GM19238 (cell line): ENCODE measurements at regions not wholly inside any gene's neighbourhood (a gene's known extent, or its start where the extent isn't known, plus 50 kb on each side); places are given as distances from the start of the nearest gene placed in this dataset.

ENCODE experiments used
- DNase-seq: peaks from one replicate; pipeline ENCODE4 v3.0.0; 2011; ENCODE audit warnings: low spot score; ENCODE audit not compliant: insufficient read length

DNA sequence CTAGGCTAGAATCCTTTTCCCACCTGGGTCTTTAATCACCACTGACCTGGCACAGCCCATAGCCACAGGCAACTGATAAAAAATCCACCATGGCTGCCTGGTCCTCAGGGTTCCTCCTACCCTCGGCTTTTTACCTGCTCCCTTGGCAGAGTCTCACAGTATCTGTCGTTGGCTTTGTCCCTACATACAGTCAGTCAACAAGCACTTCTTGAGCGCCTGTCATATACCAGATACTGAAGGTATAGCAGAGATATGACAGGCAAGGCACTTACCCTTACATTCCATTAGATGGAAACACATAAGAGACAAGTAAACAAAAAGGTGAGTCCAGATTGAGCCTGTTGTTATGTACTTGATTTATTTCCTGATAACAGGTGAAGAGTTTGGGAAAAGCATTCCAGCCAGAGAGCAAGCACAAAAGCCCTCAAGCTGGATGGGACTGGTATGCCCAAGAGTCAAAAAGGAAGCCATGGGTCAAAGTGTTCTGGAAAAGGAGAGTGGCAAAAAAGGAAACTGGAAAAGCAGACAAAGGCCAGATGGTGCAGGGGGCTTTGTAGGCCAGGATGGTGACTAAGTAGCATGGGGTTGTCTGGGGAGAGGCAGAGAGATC lies 247.0 kb downstream of the CHD9NB start:
- no peak for DNase-seq

DNA sequence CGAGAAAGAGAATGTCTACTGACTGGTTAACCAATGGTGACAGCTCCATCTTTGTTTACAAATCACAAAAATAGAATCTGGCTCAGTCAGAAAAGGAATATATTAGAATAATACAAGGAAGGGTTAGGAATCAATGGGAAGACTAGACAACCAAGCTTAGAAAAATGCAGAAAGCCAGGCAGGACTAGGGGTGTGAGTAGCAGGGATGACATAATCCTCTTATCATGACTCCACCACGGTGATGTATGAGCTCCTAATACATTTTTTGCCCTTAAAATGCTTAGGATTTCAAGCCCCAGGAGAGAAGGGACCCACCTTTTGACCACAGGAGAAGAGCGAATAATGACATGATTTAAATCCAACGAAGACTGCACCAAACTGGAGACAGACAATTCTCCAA lies 252.3 kb downstream of the CHD9NB start:
- no peak for DNase-seq

DNA sequence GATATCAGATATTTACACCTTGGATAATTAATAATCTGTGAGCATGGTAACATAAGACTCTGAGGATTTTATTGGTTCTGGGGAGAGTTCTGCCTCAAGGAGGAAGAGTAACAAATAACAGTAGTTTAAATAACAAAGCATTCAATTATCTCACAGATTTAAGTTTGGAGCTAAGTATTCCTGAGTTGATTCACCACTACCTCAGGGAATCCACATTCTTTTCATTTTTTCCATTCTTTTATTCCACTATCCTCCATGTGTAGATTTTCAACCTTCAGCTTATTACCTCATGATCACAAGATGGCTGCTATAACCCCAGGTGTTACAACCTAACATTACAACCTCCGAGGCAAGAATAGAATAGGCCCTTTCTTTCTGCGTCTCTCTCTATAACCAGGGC lies 252.2 kb upstream of the TOX3 start:
- no peak for DNase-seq

DNA sequence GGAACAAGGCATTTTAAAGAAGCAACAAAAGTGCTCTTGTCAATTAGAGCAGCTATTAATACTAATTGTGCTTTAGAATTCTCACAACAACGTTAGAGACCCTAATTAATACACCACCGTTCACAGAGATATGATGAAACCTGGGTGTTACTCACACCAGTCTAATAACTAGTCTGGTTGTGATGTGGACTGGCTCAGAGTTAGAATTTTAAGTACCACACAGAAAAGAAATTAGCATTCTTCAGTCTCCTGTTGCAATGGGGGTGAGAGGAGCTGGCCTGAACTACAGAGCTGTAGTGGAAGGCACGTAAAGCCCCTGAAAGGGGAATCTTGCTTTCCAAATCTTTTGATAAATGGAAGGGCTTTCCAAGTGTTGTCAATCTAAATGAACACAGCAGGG lies 240.8 kb upstream of the TOX3 start:
- no peak for DNase-seq

DNA sequence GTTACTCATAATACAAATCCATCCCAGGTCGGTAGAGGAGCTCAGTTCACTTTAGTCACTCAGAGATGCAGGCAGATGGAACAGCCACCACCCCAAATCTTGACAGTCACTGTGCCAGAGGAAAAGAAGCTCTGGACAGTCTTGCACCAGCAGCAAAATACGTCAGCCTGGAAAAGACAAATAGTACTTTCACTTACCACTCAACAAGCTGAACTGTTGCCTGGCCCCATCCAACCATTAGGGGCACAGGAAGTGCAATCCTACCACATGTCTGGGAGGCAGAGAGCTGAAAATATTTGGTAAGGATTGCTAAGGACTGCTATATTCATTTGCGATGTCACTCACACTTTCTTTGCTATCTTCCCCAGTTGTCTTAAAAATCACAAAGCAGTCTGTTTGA lies 239.1 kb upstream of the TOX3 start:
- no peak for DNase-seq

DNA sequence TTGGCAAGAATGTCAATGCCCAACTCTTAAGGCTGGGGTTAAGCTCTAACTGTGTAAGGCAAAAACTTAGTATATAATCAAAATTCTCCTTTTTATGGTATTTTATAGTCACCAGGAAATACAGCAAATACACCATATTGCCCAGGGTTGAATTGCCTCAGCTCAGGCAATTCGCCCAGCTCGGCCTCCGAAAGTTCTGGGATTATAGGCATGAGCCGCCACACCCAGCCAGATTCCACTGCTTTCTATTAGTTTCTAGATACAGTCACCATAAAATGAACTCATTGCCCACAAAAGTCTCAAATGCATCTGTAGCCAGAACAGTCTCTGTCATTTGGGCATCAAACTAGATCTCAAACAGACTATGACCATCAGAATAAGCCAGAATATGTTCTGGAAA lies 238.7 kb upstream of the TOX3 start:
- no peak for DNase-seq

DNA sequence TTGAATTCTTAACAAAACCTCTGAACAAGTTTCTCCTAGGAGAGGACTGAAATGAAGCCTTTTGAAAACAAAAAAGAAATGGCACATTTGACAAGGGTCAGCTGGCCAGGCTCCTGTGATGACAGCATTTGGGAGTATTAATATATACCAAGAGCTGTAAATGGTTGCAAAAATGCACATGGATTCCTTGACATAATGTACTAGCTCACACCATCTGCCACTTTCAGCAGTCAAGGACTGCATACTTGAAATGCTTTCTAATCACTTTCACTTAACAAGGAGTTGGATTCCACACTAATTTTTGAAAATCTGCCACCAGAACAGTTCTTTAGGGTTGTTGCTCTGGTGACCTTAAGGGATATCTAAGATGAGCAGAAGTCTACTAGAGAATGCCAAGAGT lies 236.7 kb upstream of the TOX3 start:
- no peak for DNase-seq

DNA sequence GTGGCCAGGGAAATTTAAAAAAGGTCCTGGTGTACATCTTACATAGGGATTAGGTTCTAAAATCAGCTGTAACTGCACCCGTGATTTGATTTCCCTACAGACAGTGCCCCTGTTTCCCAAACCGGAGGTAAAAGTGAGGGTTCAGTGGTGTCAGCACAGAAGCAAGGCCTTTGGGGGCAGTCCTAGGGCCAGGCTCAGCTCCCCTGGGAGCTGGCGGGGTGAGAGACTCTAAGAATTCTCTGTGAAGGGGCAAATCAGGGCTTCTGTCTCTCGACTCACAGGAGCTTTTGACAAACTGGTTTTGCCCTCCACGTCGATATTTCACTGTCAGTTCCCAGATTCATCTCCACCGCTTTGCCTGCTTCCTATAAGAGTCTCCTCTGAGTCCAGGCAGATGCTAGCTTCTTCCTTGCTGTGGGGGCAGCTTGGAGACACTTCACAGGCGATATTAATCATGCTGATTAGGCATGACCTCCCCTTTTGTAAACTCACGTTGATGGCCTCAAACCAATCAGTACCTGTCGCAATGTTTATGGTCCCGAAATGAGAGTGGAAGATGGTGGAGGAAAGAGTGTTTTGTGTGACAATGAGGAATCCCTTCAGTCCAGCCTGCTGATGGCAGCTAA lies 234.2 kb upstream of the TOX3 start:
- DNase-seq = no peak

DNA sequence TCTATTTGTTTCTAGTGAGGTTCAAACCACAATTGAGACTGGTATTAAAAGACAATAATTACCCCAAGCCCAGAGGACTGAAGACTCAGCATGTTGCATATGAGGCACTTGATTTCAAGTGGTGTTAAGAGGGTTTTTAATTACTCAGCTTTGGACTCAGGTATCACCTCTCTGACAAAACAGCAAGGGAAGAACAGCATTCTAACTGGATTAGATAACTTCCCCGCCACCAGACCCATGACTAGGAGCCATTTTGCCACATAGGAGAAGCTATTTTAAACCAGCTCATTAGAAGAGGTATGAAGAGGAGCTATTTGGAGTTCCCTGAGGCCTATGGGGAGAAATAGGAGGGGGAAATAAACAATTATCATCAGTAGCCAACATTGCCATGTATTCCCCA lies 226.1 kb upstream of the TOX3 start:
- no peak for DNase-seq

DNA sequence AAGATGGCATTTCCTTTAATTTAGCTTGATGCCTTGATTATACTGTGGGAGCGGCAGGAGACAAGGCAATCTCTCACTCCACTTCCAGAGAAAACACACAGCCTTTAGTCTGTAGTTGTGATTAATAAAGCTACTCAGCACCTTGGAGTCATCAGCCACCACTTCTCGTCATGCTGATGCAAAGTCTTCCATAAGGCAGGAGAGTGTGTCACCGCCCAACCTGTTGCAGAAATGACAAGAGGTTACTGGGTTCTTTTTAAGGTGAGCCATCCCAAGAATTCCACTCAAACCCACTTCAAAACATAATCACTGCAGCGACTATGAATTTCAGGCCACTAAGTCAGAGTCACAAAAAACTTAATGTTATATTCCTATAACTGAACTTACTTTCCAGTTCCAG lies 223.9 kb upstream of the TOX3 start:
- no peak for DNase-seq

DNA sequence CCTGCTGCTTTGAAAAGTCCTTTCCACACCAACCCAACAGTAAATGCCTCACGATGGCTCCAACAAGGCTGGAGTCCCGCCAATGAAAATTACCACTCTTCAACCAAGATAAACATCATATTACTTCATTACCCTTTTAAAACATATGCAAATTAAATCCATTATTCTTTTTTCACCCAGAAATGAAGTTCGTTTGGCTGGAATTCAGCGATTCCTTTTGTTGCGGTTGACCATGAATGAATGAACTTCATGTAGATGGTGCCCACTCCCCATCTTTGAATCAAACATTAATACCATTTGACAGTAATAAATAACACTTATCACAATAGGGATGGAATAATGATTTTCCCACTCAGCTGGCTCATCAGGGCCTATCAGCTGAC lies 211.5 kb upstream of the TOX3 start:
- DNase-seq = no peak

DNA sequence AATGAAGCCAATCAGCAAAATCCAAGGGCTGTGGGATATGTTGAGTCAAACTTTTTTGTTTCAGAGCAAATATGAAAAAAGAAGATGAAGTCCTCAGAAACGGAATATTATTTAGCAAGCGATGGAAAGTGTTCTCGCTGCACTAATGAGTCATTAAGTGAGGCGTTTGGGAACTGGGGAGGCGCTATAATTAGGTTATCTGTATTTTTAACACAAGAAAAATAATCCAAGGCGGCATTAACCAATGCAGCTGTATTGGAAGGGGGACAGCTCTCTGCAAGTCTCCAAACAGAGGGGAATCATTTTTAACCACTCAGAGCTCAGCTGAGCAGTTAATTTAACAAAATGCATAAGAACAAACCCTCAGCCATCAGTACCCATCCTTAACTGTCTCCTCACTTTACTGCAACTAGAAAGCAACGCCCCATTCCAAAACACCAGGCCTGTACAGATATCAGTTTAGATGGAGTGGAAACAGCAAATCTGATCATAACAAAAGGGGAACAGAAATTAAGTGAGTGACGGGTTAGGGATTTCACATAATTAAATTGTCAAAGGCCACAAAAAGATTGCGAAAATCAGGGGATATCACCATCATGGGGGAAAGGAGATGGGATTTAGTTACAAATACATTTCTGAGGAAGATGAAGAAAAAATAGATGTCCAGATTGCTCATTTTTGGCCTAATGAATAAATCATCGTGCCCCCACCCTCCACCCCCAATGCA lies 211.0 kb upstream of the TOX3 start:
- no peak for DNase-seq

DNA sequence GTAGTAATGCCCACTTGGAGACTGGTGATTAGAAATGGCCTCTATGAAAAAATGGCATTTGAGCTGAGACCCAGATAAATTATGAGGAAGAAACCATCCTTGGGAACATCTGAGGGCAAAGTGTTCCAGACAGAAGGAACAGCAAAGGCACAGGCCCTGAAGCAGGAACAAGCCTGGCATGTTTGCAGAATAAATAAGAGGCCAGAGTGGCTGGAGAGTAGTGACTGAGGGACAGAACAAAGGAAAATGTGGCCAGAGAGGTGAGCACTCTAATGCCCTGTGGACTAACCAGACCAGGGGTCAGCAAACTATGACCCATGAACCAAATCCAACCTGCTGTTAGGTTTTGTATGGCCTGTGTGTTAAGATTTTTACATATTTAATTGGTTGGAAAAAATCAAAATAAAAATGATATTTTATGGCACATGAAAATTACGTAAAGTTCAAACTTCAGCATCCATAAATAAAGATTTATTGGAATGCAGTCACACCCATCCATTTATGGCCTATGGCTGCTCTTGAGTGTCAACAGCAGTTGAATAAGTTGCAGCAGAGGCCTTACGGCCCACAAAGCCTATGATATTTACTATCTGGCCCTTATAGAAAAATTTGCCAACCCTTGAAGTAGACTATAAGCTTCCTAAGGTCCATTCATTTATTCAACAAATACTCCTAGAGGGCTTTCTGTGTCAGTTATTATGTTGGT lies 210.0 kb upstream of the TOX3 start:
- DNase-seq = no peak

DNA sequence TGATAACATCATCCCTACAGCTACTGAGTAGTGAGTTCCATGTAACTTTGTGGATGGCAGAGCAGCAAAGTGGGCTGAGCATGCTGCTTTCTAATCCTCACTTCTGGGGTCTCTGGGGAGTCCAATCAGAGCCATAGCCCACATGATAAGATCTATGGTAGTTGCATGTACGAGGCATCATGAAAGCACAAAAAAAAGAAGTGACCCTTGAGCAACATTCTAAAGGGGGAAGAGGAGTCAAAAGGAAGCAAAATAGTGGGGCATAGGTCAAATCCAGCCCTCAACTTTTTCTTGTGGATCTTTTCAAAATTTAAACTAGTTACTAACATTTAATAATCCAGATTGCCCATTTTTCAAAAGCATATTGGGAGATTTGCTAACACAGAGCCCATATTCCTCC lies 208.5 kb upstream of the TOX3 start:
- DNase-seq = no peak

DNA sequence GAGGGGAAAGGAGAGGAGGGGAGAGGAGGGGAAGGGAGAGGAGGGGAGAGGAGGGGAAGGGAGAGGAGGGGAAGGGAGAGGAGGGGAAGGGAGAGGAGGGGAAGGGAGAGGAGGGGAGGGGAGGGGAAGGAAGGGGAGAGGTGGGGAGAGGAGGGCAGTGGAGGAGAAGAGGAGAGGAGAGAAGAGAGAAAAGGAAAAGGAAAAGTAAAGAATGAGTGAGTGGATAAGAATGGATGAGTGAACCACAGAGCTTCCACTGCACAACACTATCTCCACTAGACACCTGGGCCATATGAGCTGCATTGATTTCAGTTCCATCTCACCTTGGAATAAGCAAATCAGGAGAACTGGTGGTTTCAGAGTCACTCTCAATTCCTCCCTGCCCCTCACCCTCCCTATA lies 204.1 kb upstream of the TOX3 start:
- no peak for DNase-seq

DNA sequence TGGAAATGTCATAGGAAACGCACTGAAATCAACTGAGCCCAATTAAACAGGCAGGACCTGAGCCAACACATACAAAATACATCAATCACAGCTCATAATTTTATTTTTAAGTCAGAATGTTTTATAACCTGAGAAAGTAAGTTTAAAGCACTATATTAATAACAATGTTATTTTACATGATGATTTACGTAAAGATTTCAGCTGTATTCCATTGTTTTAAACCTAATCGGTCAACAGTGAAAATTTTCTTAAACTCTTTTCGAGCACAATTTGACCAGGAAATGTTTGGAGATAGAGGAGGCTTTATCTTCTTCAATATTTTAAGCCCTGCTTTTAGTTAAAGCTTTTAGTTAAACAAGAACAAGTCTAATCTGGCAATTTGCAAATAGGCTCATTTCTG lies 201.8 kb upstream of the TOX3 start:
- DNase-seq = no peak

DNA sequence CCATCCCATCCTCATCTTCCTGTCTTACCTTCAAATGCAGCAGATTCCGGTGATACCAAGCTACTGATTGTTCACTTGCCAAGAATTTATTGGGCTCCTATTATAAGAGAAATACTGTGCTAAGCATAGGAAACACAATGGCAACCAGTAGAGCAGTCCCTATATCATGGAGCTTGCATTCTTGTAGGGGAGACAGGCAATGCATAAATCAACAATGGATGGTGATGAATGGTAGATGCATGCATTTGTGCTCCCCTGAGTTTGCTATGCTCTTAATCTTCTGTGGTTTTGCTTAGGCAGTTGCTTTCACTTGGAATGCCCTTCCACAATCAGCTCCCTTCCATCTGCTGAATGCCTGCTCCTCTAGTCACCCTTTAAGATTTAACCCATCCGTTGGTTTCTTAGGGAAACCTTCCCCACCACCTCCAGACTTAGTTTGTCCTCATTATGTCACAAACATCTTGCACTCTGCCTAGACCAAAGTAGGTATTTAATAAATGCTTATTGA lies 200.2 kb upstream of the TOX3 start:
- DNase-seq = no peak

DNA sequence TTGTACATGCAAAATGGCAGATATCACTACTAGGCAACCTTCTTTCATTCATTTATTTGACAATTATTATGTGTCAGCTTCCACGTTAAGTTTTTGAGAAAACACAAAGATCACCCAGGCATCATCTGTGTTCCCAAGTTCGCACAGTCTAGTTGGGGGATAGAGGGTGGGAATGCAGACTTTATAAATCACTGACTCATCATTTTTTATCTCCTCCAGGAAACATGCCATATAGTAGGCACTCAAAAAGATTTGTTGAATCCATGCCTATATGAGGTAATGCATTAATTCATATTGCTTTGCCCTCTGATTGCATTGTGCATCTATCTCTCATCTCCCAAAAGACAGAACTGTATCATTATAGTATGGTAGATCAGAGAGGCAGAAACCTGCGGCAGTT lies 196.8 kb upstream of the TOX3 start:
- DNase-seq = no peak

DNA sequence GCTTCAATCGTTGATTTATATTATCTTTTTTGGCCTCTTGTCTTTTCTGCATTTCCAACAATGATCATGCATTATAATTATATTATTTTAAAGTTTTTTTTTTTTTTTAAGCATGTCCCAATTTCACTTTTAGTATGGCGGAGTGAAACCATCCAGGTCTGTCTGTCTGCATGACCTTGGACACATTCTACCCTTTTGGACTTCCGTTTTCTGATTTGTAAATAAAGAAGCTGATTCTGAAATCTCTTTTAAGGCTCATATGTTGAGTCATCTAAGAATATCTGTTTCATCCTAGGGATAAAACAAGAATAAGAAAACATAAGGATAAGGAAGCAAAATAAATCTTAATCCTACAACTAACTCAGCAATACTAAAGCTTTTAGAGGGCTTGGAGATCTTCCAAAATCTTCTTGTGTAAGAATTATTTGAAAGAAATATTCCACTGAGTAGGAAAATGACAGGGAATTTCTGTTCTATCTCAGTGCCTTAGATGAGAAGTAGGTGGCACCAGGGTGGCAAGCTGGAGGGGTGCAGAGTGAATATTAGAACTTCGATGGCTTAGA lies 195.7 kb upstream of the TOX3 start:
- DNase-seq = no peak

DNA sequence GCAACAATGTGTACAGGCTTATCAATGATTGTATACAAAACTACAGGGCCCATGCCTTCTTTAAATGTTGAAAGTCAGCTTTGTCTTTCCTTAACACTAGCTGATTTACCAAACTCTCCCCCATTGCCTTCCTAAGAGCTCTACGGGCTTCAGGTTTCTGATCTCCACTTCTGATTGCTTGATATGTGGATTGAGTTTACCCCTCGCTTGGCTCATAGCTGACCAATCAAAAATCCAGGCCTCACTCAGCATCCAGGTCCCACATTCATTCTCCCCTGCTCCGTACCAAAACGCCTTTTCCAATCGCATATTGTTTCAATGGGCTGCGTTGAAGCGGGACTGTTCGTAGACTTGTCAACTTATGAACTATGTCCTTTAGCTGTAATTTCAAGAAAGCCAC lies 195.1 kb upstream of the TOX3 start:
- no peak for DNase-seq

DNA sequence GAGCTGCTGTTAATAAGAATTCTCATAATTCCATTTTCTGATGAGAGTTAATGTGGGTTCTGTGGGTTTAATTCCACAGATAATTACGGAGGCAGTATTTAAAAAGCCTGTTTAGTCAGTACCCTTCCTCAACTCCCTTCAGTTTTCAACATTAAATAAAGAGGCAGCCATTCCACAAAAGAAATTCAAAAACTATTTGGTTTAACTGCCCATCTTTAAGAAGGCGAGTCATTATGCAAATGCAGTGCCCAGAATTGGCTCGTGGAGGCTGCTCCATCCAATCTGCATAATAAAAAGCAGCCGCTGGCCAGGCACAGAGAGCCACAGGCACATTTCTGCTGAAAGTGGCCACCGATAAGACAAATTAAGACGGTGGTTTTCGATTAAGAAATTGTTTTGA lies 194.4 kb upstream of the TOX3 start:
- no peak for DNase-seq

DNA sequence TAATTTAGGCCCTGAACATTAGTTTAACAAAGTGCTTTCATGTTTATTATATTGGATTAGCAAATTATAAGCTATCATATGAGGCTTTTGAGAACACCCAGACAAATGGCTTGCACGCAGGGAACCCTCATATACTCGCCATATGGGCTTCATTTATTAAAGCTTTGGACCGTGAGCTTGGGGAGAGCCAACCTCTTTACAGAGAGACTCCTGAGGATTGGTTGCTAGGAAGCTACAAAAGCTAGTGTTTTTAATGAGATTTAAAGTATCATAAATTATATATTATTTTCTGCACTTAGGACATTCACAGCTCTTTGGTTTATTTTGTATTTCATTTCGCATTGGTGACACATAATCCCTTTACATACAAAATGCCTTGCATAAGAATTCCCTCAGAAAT lies 193.8 kb upstream of the TOX3 start:
- no peak for DNase-seq
